ENCODE measurements at regions not wholly inside any gene's neighbourhood (a gene's known extent, or its start where the extent isn't known, plus 50 kb on each side); places are given as distances from the start of the nearest gene placed in this dataset.

DNA sequence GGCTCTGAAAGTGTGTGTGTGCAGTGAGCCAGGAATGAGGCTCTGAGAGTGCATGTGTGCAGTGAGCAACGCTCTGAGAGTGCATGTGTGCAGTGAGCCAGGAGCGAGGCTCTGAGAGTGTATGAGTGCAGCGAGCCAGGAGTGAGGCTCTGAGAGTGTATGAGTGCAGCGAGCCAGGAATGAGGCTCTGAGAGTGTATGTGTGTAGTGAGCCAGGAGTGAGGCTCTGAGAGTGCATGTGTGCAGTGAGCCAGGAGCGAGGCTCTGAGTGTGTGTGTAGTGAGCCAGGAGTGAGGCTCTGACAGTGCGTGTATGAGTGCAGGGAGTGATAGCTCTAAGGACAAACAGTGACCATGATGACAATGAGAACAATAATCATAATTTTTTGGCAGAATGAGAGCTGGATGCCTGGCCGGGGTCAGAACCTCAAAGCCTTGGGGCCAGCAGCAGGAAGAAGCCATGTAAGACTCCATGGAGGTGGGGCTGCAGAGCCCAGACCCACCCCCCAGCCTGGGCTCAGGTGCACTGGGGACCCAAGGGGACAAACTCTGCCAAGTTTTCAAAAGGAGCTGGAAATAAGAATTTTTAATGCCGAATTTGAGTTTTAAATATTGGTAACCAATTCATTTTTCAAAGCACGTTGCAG, 85.7 kb upstream of the PRR20G start:
- TF ChIP-seq, protein P1, sequence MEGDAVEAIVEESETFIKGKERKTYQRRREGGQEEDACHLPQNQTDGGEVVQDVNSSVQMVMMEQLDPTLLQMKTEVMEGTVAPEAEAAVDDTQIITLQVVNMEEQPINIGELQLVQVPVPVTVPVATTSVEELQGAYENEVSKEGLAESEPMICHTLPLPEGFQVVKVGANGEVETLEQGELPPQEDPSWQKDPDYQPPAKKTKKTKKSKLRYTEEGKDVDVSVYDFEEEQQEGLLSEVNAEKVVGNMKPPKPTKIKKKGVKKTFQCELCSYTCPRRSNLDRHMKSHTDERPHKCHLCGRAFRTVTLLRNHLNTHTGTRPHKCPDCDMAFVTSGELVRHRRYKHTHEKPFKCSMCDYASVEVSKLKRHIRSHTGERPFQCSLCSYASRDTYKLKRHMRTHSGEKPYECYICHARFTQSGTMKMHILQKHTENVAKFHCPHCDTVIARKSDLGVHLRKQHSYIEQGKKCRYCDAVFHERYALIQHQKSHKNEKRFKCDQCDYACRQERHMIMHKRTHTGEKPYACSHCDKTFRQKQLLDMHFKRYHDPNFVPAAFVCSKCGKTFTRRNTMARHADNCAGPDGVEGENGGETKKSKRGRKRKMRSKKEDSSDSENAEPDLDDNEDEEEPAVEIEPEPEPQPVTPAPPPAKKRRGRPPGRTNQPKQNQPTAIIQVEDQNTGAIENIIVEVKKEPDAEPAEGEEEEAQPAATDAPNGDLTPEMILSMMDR (IDR thresholded peaks at IDR 0.05): no peak
- no peak for TF ChIP-seq POLR2A (IDR thresholded peaks at IDR 0.05)

All from esophagus squamous epithelium (tissue), 4 donors.